ENCODE measurements at regions not wholly inside any gene's neighbourhood (a gene's known extent, or its start where the extent isn't known, plus 50 kb on each side); places are given as distances from the start of the nearest gene placed in this dataset.

GRCh38 chr7:119438315-119438714 is 834.7 kb upstream of the KCND2 start:
- Mint-ChIP-seq H3K36me3 (ENCODE audit: low read depth) (no peaks in the 10 kb centered on the region), H3K27me3 (no peaks in the 10 kb centered on the region), H3K4me1 (ENCODE audit: low read depth) (no peaks in the 10 kb centered on the region), H3K27ac (no peak overlapping the region), H3K4me3 (no peak overlapping the region), H3K9me3 (peaks cover 31% of the 10 kb centered on the region)
- intact Hi-C loops (cut with micrococcal nuclease) = no loop called here

GRCh38 chr7:119439192-119439591 is 833.8 kb upstream of the KCND2 start:
- Mint-ChIP-seq H3K9me3 (peaks cover 30% of the 10 kb centered on the region), H3K4me1 (ENCODE audit: low read depth) (no peaks in the 10 kb centered on the region), H3K27me3 (no peaks in the 10 kb centered on the region), H3K27ac (no peak overlapping the region), H3K36me3 (ENCODE audit: low read depth) (no peaks in the 10 kb centered on the region), H3K4me3 (no peak overlapping the region)
- intact Hi-C loops (cut with micrococcal nuclease) = no loop called here

GRCh38 chr7:119452401-119452800 is 820.6 kb upstream of the KCND2 start:
- intact Hi-C loops (cut with micrococcal nuclease) = no loop called here
- Mint-ChIP-seq H3K4me1 (ENCODE audit: low read depth) (no peaks in the 10 kb centered on the region), H3K27me3 (no peaks in the 10 kb centered on the region), H3K27ac (no peak overlapping the region), H3K9me3 (peaks cover 20% of the 10 kb centered on the region), H3K36me3 (ENCODE audit: low read depth) (no peaks in the 10 kb centered on the region), H3K4me3 (no peak overlapping the region)

GRCh38 chr7:119465798-119466305 is 807.1 kb upstream of the KCND2 start:
- Mint-ChIP-seq H3K4me1 (ENCODE audit: low read depth) (no peaks in the 10 kb centered on the region), H3K27me3 (no peaks in the 10 kb centered on the region), H3K27ac (no peak overlapping the region), H3K4me3 (no peak overlapping the region), H3K9me3 (no peaks in the 10 kb centered on the region), H3K36me3 (ENCODE audit: low read depth) (no peaks in the 10 kb centered on the region)
- intact Hi-C loops (cut with micrococcal nuclease) = no loop called here

- Mint-ChIP-seq H3K9me3 (no peaks in the 10 kb centered on the region), H3K27me3 (no peaks in the 10 kb centered on the region), H3K36me3 (ENCODE audit: low read depth) (no peaks in the 10 kb centered on the region), H3K4me3 (no peak overlapping the region), H3K27ac (no peak overlapping the region), H3K4me1 (ENCODE audit: low read depth) (no peaks in the 10 kb centered on the region)
- intact Hi-C loops (cut with micrococcal nuclease) = no loop called here
Observed at GRCh38 chr7:119472408-119473038, 800.5 kb upstream of the KCND2 start.

GRCh38 chr7:119482209-119482608 is 790.8 kb upstream of the KCND2 start:
- no peak overlapping the region for H3K27ac Mint-ChIP-seq

GRCh38 chr7:119482671-119483070 is 790.3 kb upstream of the KCND2 start:
- Mint-ChIP-seq H3K9me3 (peaks cover 13% of the 10 kb centered on the region), H3K36me3 (ENCODE audit: low read depth) (no peaks in the 10 kb centered on the region), H3K27ac (no peak overlapping the region), H3K27me3 (no peaks in the 10 kb centered on the region), H3K4me1 (ENCODE audit: low read depth) (no peaks in the 10 kb centered on the region), H3K4me3 (no peak overlapping the region)
- intact Hi-C loops (cut with micrococcal nuclease) = no loop called here

More at GRCh38 chr7:119482209-119482608, 790.8 kb upstream of the KCND2 start:
- Mint-ChIP-seq H3K27me3 (no peaks in the 10 kb centered on the region), H3K9me3 (peaks cover 13% of the 10 kb centered on the region), H3K36me3 (ENCODE audit: low read depth) (no peaks in the 10 kb centered on the region), H3K4me1 (ENCODE audit: low read depth) (no peaks in the 10 kb centered on the region), H3K4me3 (no peak overlapping the region)
- intact Hi-C loops (cut with micrococcal nuclease) = no loop called here

GRCh38 chr7:119483364-119483763 is 789.6 kb upstream of the KCND2 start:
- no peaks in the 10 kb centered on the region for H3K27me3 Mint-ChIP-seq
- H3K27ac Mint-ChIP-seq = no peak overlapping the region
- H3K4me1 Mint-ChIP-seq (ENCODE audit: low read depth) = no peaks in the 10 kb centered on the region
- H3K36me3 Mint-ChIP-seq (ENCODE audit: low read depth) = no peaks in the 10 kb centered on the region
- intact Hi-C loops (cut with micrococcal nuclease) = no loop called here
- peaks cover 16% of the 10 kb centered on the region for H3K9me3 Mint-ChIP-seq
- H3K4me3 Mint-ChIP-seq = no peak overlapping the region

- H3K4me3 Mint-ChIP-seq = no peak overlapping the region
Observed at GRCh38 chr7:119514326-119514725, 758.6 kb upstream of the KCND2 start.

GRCh38 chr7:119515214-119515613 is 757.8 kb upstream of the KCND2 start:
- Mint-ChIP-seq H3K27me3 (no peaks in the 10 kb centered on the region), H3K27ac (no peak overlapping the region), H3K36me3 (ENCODE audit: low read depth) (no peaks in the 10 kb centered on the region), H3K9me3 (peaks cover 16% of the 10 kb centered on the region), H3K4me1 (ENCODE audit: low read depth) (no peaks in the 10 kb centered on the region), H3K4me3 (no peak overlapping the region)
- intact Hi-C loops (cut with micrococcal nuclease) = no loop called here

More at GRCh38 chr7:119514326-119514725, 758.6 kb upstream of the KCND2 start:
- no peaks in the 10 kb centered on the region for H3K36me3 Mint-ChIP-seq (ENCODE audit: low read depth)
- H3K27ac Mint-ChIP-seq = no peak overlapping the region
- no peaks in the 10 kb centered on the region for H3K4me1 Mint-ChIP-seq (ENCODE audit: low read depth)
- H3K27me3 Mint-ChIP-seq = no peaks in the 10 kb centered on the region
- intact Hi-C loops (cut with micrococcal nuclease) = no loop called here
- H3K9me3 Mint-ChIP-seq = peaks cover 16% of the 10 kb centered on the region

- Mint-ChIP-seq H3K9me3 (peaks cover 16% of the 10 kb centered on the region), H3K4me1 (ENCODE audit: low read depth) (no peaks in the 10 kb centered on the region), H3K36me3 (ENCODE audit: low read depth) (no peaks in the 10 kb centered on the region), H3K27me3 (no peaks in the 10 kb centered on the region), H3K4me3 (no peak overlapping the region), H3K27ac (no peak overlapping the region)
- intact Hi-C loops (cut with micrococcal nuclease) = no loop called here
Observed at GRCh38 chr7:119515962-119516361, 757.0 kb upstream of the KCND2 start.

GRCh38 chr7:119522263-119522662 is 750.7 kb upstream of the KCND2 start:
- Mint-ChIP-seq H3K36me3 (ENCODE audit: low read depth) (no peaks in the 10 kb centered on the region), H3K27ac (no peak overlapping the region), H3K27me3 (no peaks in the 10 kb centered on the region), H3K4me3 (no peak overlapping the region), H3K9me3 (peaks cover 35% of the 10 kb centered on the region), H3K4me1 (ENCODE audit: low read depth) (no peaks in the 10 kb centered on the region)
- intact Hi-C loops (cut with micrococcal nuclease) = no loop called here

- intact Hi-C loops (cut with micrococcal nuclease) = no loop called here
- Mint-ChIP-seq H3K4me3 (no peak overlapping the region), H3K36me3 (ENCODE audit: low read depth) (no peaks in the 10 kb centered on the region), H3K9me3 (peaks cover 35% of the 10 kb centered on the region), H3K27me3 (no peaks in the 10 kb centered on the region), H3K27ac (no peak overlapping the region), H3K4me1 (ENCODE audit: low read depth) (no peaks in the 10 kb centered on the region)
Observed at GRCh38 chr7:119522698-119523097, 750.3 kb upstream of the KCND2 start.

GRCh38 chr7:119545118-119545517 is 727.9 kb upstream of the KCND2 start:
- intact Hi-C loops (cut with micrococcal nuclease) = no loop called here

GRCh38 chr7:119555788-119556187 is 717.2 kb upstream of the KCND2 start:
- Mint-ChIP-seq H3K4me3 (no peak overlapping the region), H3K9me3 (no peaks in the 10 kb centered on the region), H3K27me3 (no peaks in the 10 kb centered on the region), H3K4me1 (ENCODE audit: low read depth) (no peaks in the 10 kb centered on the region), H3K27ac (no peak overlapping the region), H3K36me3 (ENCODE audit: low read depth) (no peaks in the 10 kb centered on the region)
- intact Hi-C loops (cut with micrococcal nuclease) = no loop called here

More at GRCh38 chr7:119545118-119545517, 727.9 kb upstream of the KCND2 start:
- Mint-ChIP-seq H3K4me3 (no peak overlapping the region), H3K36me3 (ENCODE audit: low read depth) (no peaks in the 10 kb centered on the region), H3K27ac (no peak overlapping the region), H3K4me1 (ENCODE audit: low read depth) (no peaks in the 10 kb centered on the region), H3K27me3 (no peaks in the 10 kb centered on the region), H3K9me3 (no peaks in the 10 kb centered on the region)

Measured in dendritic cell treated with granulocyte-macrophage colony-stimulating factor and Interleukin-4, amounts not matched to agents 40 ng/mL and 50 ng/mL, for 4 days (primary cell).